ENCODE measurements at regions not wholly inside any gene's neighbourhood (a gene's known extent, or its start where the extent isn't known, plus 50 kb on each side); places are given as distances from the start of the nearest gene placed in this dataset.
"Not testable (repeated sequence)": the region's sequence is repeated elsewhere in the genome, so short reads cannot be mapped to it uniquely, and the experiment has no call there.

GRCh38 chr4:55008166-55009056, 117.0 kb downstream of the KDR start:
- DNase-seq, result no peak
- no peaks in the 10 kb centered on the region for H3K4me1 Mint-ChIP-seq (ENCODE audit: low read depth)
- no peaks in the 10 kb centered on the region for H3K36me3 Mint-ChIP-seq (ENCODE audit: low read depth)
- H3K4me3 Mint-ChIP-seq, result no peak overlapping the region
- H3K27ac Mint-ChIP-seq, result no peak overlapping the region
- no peaks in the 10 kb centered on the region for H3K9me3 Mint-ChIP-seq
- peaks cover 5% of the 10 kb centered on the region for H3K27me3 Mint-ChIP-seq

- H3K4me1 Mint-ChIP-seq (ENCODE audit: low read depth), result no peaks in the 10 kb centered on the region
- H3K27me3 Mint-ChIP-seq, result peaks cover 9% of the 10 kb centered on the region
- no peak for DNase-seq
- H3K9me3 Mint-ChIP-seq, result no peaks in the 10 kb centered on the region
- no peaks in the 10 kb centered on the region for H3K36me3 Mint-ChIP-seq (ENCODE audit: low read depth)
- H3K27ac Mint-ChIP-seq, result no peak overlapping the region
- no peak overlapping the region for H3K4me3 Mint-ChIP-seq
These were observed 119.5 kb downstream of the KDR start for GRCh38 chr4:55005910-55006309.

- H3K4me1 Mint-ChIP-seq (ENCODE audit: low read depth), result no peaks in the 10 kb centered on the region
- no peak overlapping the region for H3K27ac Mint-ChIP-seq
- no peak overlapping the region for H3K4me3 Mint-ChIP-seq
- H3K36me3 Mint-ChIP-seq (ENCODE audit: low read depth), result no peaks in the 10 kb centered on the region
- H3K9me3 Mint-ChIP-seq, result no peaks in the 10 kb centered on the region
- DNase-seq, result no peak
- peaks cover 9% of the 10 kb centered on the region for H3K27me3 Mint-ChIP-seq
These were observed 120.6 kb downstream of the KDR start for GRCh38 chr4:55004831-55005230.

- H3K27me3 Mint-ChIP-seq, result peaks cover 9% of the 10 kb centered on the region
- no peak overlapping the region for H3K4me3 Mint-ChIP-seq
- H3K36me3 Mint-ChIP-seq (ENCODE audit: low read depth), result no peaks in the 10 kb centered on the region
- H3K27ac Mint-ChIP-seq, result no peak overlapping the region
- H3K9me3 Mint-ChIP-seq, result no peaks in the 10 kb centered on the region
- no peaks in the 10 kb centered on the region for H3K4me1 Mint-ChIP-seq (ENCODE audit: low read depth)
- DNase-seq, result no peak
These were observed 123.0 kb downstream of the KDR start for GRCh38 chr4:55002431-55002830.

GRCh38 chr4:55001538-55001937, 123.9 kb downstream of the KDR start:
- Mint-ChIP-seq H3K4me3 (no peak overlapping the region), H3K27me3 (peaks cover 9% of the 10 kb centered on the region), H3K4me1 (ENCODE audit: low read depth) (no peaks in the 10 kb centered on the region), H3K27ac (no peak overlapping the region), H3K36me3 (ENCODE audit: low read depth) (no peaks in the 10 kb centered on the region), H3K9me3 (no peaks in the 10 kb centered on the region)
- no peak for DNase-seq

GRCh38 chr4:54999003-54999402, 126.4 kb downstream of the KDR start:
- Mint-ChIP-seq H3K27me3 (peaks cover 7% of the 10 kb centered on the region), H3K4me1 (ENCODE audit: low read depth) (no peaks in the 10 kb centered on the region), H3K4me3 (no peak overlapping the region), H3K9me3 (peaks cover 3% of the 10 kb centered on the region), H3K27ac (no peak overlapping the region), H3K36me3 (ENCODE audit: low read depth) (no peaks in the 10 kb centered on the region)
- no peak for DNase-seq

- H3K9me3 Mint-ChIP-seq, result peaks cover 14% of the 10 kb centered on the region
- H3K4me3 Mint-ChIP-seq; H3K27me3 Mint-ChIP-seq; DNase-seq; H3K27ac Mint-ChIP-seq; H3K36me3 Mint-ChIP-seq (ENCODE audit: low read depth); H3K4me1 Mint-ChIP-seq (ENCODE audit: low read depth): not testable (repeated sequence)
These were observed 131.8 kb downstream of the KDR start for GRCh38 chr4:54993473-54994026.

GRCh38 chr4:54992266-54992665, 133.1 kb downstream of the KDR start:
- Mint-ChIP-seq H3K4me3 (no peak overlapping the region), H3K4me1 (ENCODE audit: low read depth) (no peaks in the 10 kb centered on the region), H3K9me3 (peaks cover 20% of the 10 kb centered on the region), H3K27me3 (no peaks in the 10 kb centered on the region), H3K27ac (no peak overlapping the region), H3K36me3 (ENCODE audit: low read depth) (no peaks in the 10 kb centered on the region)
- DNase-seq, result no peak

- peaks cover 2% of the 10 kb centered on the region for H3K27me3 Mint-ChIP-seq
- H3K27ac Mint-ChIP-seq, result no peak overlapping the region
- no peak overlapping the region for H3K4me3 Mint-ChIP-seq
- no peaks in the 10 kb centered on the region for H3K4me1 Mint-ChIP-seq (ENCODE audit: low read depth)
- H3K9me3 Mint-ChIP-seq, result peaks cover 24% of the 10 kb centered on the region
- no peaks in the 10 kb centered on the region for H3K36me3 Mint-ChIP-seq (ENCODE audit: low read depth)
- DNase-seq, result no peak
These were observed 136.7 kb downstream of the KDR start for GRCh38 chr4:54988655-54989054.

- no peaks in the 10 kb centered on the region for H3K4me1 Mint-ChIP-seq (ENCODE audit: low read depth)
- no peak overlapping the region for H3K4me3 Mint-ChIP-seq
- peaks cover 23% of the 10 kb centered on the region for H3K9me3 Mint-ChIP-seq
- DNase-seq, result no peak
- H3K36me3 Mint-ChIP-seq (ENCODE audit: low read depth), result no peaks in the 10 kb centered on the region
- H3K27ac Mint-ChIP-seq, result no peak overlapping the region
- H3K27me3 Mint-ChIP-seq, result peaks cover 5% of the 10 kb centered on the region
These were observed 139.1 kb downstream of the KDR start for GRCh38 chr4:54986095-54986846.

GRCh38 chr4:54976682-54977081, 148.7 kb downstream of the KDR start:
- Mint-ChIP-seq H3K27ac (no peak overlapping the region), H3K9me3 (peaks cover 6% of the 10 kb centered on the region), H3K4me1 (ENCODE audit: low read depth) (no peaks in the 10 kb centered on the region), H3K36me3 (ENCODE audit: low read depth) (no peaks in the 10 kb centered on the region), H3K27me3 (peaks cover 25% of the 10 kb centered on the region), H3K4me3 (no peak overlapping the region)
- no peak for DNase-seq

GRCh38 chr4:54976031-54976430, 149.4 kb downstream of the KDR start:
- peaks cover 6% of the 10 kb centered on the region for H3K9me3 Mint-ChIP-seq

GRCh38 chr4:54973784-54974183, 151.6 kb downstream of the KDR start:
- Mint-ChIP-seq H3K27ac (no peak overlapping the region), H3K4me1 (ENCODE audit: low read depth) (no peaks in the 10 kb centered on the region), H3K9me3 (no peaks in the 10 kb centered on the region), H3K27me3 (peaks cover 16% of the 10 kb centered on the region), H3K4me3 (no peak overlapping the region), H3K36me3 (ENCODE audit: low read depth) (no peaks in the 10 kb centered on the region)
- DNase-seq, result no peak

More at GRCh38 chr4:54976031-54976430, 149.4 kb downstream of the KDR start:
- Mint-ChIP-seq H3K4me1 (ENCODE audit: low read depth) (no peaks in the 10 kb centered on the region), H3K36me3 (ENCODE audit: low read depth) (no peaks in the 10 kb centered on the region), H3K4me3 (no peak overlapping the region), H3K27ac (no peak overlapping the region), H3K27me3 (peaks cover 20% of the 10 kb centered on the region)
- DNase-seq, result no peak

GRCh38 chr4:54971474-54971950, 153.9 kb downstream of the KDR start:
- Mint-ChIP-seq H3K36me3 (ENCODE audit: low read depth) (no peaks in the 10 kb centered on the region), H3K9me3 (no peaks in the 10 kb centered on the region), H3K27me3 (peaks cover 7% of the 10 kb centered on the region), H3K4me1 (ENCODE audit: low read depth) (no peaks in the 10 kb centered on the region), H3K4me3 (no peak overlapping the region), H3K27ac (no peak overlapping the region)
- no peak for DNase-seq

- DNase-seq, result no peak
- Mint-ChIP-seq H3K9me3 (no peaks in the 10 kb centered on the region), H3K36me3 (ENCODE audit: low read depth) (no peaks in the 10 kb centered on the region), H3K27ac (no peak overlapping the region), H3K4me3 (no peak overlapping the region), H3K27me3 (no peaks in the 10 kb centered on the region), H3K4me1 (ENCODE audit: low read depth) (no peaks in the 10 kb centered on the region)
These were observed 158.1 kb downstream of the KDR start for GRCh38 chr4:54967289-54967688.
